LHCN-M2 (cell line): ENCODE measurements at regions not wholly inside any gene's neighbourhood (a gene's known extent, or its start where the extent isn't known, plus 50 kb on each side); places are given as distances from the start of the nearest gene placed in this dataset.
A peak's percentile ranks its signal among the peaks of the same experiment; 100 is the strongest.

ENCODE experiments used
- DNase-seq: peaks from one replicate; pipeline ENCODE4 v3.0.0-alpha.2; 2012; ENCODE audit warnings: low read depth

- DNase-seq: no peak
These were observed 368.7 kb downstream of the MID1IP1 start for GRCh38 chrX:39169976-39170375.

GRCh38 chrX:39170464-39170863 is 369.2 kb downstream of the MID1IP1 start:
- DNase-seq: no peak

- no peak for DNase-seq
These were observed 370.4 kb downstream of the MID1IP1 start for GRCh38 chrX:39171686-39172085.

- no peak for DNase-seq
These were observed 373.0 kb downstream of the MID1IP1 start for GRCh38 chrX:39174241-39174771.

- no peak for DNase-seq
These were observed 373.6 kb downstream of the MID1IP1 start for GRCh38 chrX:39174772-39175417.

GRCh38 chrX:39175418-39176057 is 374.3 kb downstream of the MID1IP1 start:
- DNase-seq: no peak

- DNase-seq: no peak
These were observed 374.8 kb downstream of the MID1IP1 start for GRCh38 chrX:39176105-39176504.

GRCh38 chrX:39189431-39189830 is 388.2 kb downstream of the MID1IP1 start:
- no peak for DNase-seq

GRCh38 chrX:39194673-39195072 is 393.4 kb downstream of the MID1IP1 start:
- no peak for DNase-seq

- no peak for DNase-seq
These were observed 393.9 kb downstream of the MID1IP1 start for GRCh38 chrX:39195156-39195555.

- DNase-seq: peak; percentile 95
These were observed 395.2 kb downstream of the MID1IP1 start for GRCh38 chrX:39196192-39197102.

GRCh38 chrX:39199429-39199828 is 398.2 kb downstream of the MID1IP1 start:
- DNase-seq: peak; percentile 9

GRCh38 chrX:39201305-39201990 is 400.2 kb downstream of the MID1IP1 start:
- DNase-seq: peak; percentile 7

- DNase-seq: no peak
These were observed 401.4 kb downstream of the MID1IP1 start for GRCh38 chrX:39202641-39203040.

GRCh38 chrX:39203427-39203826 is 402.2 kb downstream of the MID1IP1 start:
- DNase-seq: no peak

- no peak for DNase-seq
These were observed 403.1 kb downstream of the MID1IP1 start for GRCh38 chrX:39204353-39204752.

GRCh38 chrX:39204945-39205344 is 403.7 kb downstream of the MID1IP1 start:
- no peak for DNase-seq

GRCh38 chrX:39205467-39205866 is 404.2 kb downstream of the MID1IP1 start:
- peak; percentile 10 for DNase-seq

GRCh38 chrX:39206399-39207145 is 405.3 kb downstream of the MID1IP1 start:
- no peak for DNase-seq

- no peak for DNase-seq
These were observed 410.2 kb downstream of the MID1IP1 start for GRCh38 chrX:39211501-39211900.

GRCh38 chrX:39212456-39212855 is 411.2 kb downstream of the MID1IP1 start:
- no peak for DNase-seq
